Suppressor macrophage (primary cell): ENCODE measurements at regions not wholly inside any gene's neighbourhood (a gene's known extent, or its start where the extent isn't known, plus 50 kb on each side); places are given as distances from the start of the nearest gene placed in this dataset.
"Not testable (repeated sequence)": the region's sequence is repeated elsewhere in the genome, so short reads cannot be mapped to it uniquely, and the experiment has no call there.

Experiments used
- DNase-seq, 4 experiments: peaks; one replicate each; pipeline ENCODE4 v3.0.0-alpha.2; 2020 to 2022

DNA sequence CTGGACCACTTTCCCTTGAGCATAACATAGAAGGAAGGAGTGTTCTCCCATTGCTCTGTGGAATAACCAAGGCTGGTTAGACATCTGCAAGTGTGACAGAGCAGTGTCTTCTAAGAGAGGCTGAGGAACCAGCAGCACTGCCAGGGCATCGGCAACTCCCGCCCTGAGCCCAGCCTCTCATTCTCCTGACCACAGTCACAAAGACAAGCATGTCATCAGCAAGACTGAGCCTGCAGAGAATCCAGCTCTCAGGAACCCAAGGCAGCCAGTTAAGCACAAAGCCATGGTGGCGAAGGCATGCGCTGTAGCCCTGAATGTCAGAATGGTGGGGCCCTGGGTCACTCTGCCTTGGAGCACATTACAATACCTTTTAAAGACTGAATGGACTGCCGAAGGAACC, 253.9 kb downstream of the AGTPBP1 start:
- DNase-seq: no peak

DNA sequence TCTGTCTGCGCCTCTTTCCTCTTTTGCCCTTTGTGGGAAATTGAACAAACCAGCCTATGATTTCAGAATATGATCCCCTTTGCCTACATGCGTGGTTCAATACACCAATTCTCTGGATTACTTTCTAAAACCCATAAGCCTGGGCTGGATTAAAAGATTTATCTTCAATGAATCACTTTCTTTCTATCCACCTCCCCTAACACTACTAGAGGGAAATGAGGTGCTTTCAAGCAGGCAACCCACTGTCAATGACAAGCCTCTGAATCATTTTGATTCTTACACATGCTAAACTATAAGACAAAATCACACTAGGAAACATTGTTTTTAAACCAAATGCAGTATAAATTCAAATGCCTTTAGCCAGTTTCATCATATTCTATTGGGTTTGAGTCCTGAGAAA, 257.5 kb downstream of the AGTPBP1 start:
- DNase-seq: no peak

DNA sequence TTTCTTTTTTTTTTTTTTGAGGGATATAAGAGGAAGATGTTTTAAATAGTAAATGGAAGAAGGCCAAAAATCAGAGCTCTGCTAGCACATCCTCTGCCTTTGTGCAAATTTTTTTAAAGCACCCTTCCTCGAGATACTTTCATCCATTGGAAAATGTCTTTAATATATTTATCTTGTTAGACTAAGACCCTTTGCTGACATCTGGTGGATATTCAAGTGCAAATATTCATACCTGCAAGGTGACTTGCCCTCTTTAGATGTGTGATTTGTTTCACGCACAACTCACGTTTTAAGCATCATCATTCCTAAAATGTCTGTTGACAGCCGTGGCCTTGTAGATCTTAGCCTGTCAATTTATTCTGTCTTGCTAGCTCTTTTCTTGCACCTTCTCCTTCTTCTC, 258.5 kb downstream of the AGTPBP1 start:
- DNase-seq: no peak

DNA sequence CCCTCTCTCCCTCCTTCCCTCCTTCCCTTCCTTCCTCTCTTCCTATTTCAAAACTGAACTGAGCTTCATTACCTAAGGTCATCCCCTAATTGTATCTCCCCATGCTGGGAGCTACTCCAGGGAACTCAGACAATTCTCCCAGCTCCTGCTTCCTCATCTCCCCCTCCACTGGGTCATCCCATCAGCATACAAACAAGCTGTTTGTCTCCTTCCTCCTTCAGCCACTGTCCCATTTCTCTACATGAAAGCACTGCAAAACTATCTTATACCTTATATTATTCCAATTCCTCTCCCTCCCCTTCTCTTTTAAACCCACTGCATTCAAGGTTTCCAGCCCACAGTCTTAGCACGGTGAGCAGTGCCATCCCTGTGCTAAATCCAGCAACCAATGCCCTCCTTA, 262.4 kb downstream of the AGTPBP1 start:
- peak in 2 of 4 experiments; percentile 8 to 14 for DNase-seq

DNA sequence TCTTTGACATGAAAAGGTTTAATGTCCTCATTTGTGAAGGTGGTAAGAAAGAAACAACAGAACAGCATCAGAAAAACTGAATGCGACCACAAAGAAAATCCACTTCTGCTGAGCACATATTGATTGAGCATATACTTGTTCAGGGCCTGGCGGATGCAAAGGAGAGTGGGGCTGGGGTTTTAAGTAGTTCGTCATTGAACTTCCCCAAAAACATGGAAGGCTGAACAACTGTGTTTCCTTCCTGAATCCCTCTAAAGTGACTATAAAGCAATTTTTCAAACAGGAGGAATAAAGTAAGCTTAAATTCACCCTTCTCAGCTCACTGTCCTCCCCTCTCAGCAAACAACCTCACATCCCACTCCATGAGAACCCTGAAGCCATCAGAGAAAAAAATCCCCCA, 262.9 kb downstream of the AGTPBP1 start:
- DNase-seq: peak; percentile 23 to 61 (median 46)

DNA sequence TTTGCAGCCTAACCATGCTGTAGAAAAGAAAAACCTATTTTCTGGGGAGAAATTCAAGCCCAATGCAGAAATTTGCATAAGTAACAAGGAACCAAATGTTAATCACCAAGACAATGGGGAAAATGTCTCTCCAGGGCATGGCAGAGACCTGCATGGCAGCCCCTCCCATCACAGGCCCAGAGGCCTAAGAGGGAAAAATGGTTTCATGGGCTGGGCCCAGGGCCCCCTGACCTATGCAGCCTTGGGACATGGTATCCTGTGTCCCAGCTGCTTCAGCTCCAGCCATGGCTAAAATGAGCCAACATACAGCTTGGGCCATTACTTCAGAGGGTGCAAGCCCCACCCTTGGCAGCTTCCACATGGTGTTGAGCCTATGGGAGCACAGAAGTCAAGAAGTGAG, 266.9 kb downstream of the AGTPBP1 start:
- not testable (repeated sequence) for DNase-seq

DNA sequence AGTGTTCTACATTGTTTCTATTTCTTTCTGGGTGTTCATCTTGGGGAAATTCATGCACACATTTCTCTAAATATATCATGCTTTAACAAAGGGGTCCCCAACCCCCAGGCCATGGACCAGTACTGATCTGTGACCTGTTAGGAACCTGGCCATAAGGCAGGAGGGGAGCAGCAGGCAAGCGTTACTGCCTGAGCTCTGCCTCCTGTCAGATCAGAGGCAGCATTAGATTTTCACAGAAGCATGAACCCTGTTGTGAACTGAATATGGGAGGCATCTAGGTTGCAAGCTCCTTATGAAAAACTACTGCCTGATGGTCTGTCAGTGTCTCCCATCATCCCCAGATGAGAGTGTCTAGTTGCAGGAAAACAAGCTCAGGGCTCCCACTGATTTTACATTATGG, 270.0 kb downstream of the AGTPBP1 start:
- no peak for DNase-seq

DNA sequence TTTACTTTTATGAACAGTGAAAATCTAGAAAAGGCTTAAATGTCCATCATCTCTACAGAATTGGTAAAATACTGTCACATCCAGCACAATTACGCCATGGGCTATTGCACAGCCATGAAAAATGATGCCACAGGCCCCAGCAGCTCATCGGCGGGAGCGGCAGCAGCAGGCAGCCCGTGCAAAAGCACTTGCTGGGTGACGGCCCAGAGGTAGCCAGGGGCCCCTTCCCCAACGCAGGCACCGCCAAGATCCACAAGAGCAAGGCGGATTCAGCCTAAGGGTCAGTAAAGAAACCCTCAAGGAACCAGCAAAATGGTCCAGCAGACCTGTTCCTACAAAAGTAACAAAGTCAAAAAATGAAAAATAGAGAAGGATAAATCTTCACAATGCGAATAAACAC, 272.7 kb downstream of the AGTPBP1 start:
- DNase-seq: no peak

DNA sequence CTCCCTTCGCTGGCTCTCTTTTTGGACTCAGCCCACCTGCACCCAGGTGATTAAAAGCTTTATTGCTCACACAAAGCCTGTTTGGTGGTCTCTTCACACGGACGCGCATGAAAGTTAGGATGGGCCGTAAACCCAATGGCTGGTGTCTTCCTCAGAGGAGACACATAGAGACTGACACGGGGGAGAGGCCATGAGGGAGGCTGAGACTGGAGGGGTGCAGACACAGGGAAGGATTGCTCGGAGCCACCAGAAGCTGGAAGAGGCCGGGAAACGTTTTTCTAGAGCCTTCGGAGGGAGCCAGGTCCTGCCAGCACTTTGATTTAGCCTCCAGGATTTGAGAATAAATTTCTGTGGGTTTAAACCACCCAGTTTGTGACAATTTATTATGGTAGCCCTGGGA, 274.9 kb downstream of the AGTPBP1 start:
- no peak for DNase-seq

DNA sequence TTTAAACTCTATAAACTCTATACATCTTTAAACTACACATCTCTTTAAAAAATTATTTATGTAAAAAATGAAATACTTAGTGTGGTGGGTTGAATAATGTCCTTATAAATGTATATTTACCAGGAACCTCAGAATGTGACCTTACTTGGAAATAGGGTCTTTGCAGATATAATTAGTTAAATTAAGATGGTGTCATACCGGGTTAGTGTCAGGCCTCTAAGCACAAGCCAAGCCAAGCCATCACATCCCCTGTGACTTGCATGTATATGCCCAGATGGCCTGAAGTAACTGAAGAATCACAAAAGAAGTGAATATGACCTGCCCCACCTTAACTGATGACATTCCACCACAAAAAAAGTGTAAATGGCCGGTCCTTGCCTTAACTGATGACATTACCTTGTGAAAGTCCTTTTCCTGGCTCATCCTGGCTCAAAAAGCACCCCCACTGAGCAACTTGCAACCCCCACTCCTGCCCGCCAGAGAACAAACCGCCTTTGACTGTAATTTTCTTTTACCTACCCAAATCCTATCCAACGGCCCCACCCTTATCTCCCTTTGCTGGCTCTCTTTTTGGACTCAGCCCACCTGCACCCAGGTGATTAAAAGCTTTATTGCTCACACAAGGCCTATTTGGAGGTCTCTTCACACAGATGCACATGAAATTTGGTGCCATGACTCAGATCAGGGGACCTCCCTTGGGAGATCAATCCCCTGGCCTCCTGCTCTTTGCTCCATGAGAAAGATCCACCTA, 283.5 kb downstream of the AGTPBP1 start:
- DNase-seq: not testable (repeated sequence)

DNA sequence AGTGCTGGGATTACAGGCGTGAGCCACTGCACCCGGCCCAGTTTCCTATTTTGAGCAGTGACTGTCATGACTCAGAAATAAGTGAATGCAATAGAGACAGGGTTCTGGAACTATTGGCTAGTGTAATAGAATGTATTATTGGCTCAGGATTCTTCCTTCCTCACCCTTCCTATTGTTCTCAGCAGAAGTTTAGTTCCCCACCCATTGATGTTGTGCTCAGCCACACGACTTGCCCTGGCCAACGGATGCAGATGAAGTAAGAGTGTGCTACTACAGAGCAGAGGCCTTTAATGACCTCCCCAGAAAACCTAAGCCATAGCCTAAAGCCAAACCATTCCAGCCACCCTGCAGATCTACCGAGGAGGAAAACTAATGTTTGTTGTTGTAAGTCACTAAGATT, 287.9 kb downstream of the AGTPBP1 start:
- DNase-seq: no peak

DNA sequence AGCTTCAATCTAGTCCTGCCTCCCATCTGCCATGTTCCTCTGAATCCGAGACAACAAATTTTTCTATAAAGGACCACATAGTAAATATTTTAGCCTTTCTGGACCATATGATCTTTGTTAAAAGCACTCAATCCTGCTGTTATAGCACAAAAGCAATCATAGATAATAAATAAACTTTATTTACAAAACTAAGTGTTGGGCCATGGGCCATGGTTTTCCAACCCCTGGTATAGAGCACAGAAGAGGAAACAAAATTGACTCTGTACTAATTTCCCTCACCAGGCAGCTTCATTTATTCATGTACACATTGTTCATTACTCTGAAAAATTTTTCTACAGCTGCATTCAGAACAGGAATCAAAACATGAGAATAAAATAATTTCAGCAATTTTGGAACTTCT, 288.9 kb downstream of the AGTPBP1 start:
- no peak for DNase-seq

DNA sequence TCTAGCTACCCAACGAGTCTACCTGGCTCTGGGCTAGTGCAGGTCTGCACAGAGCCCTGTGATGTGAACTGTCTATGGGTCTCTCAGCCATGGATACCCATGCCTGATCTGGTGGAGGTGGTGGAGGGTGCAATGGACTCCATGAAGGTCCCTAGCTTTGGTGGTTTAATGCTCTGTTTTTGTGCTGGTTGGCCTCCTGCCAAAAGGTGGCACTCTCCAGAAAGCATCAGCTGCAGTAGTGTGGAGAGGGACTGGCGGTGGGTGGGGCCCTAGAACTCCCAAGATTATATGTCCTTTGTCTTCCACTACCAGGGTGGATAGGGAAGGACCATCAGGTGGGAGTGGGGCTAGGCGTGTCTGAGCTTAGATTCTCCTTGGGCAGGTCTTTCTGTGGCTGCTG, 290.1 kb downstream of the AGTPBP1 start:
- no peak for DNase-seq

DNA sequence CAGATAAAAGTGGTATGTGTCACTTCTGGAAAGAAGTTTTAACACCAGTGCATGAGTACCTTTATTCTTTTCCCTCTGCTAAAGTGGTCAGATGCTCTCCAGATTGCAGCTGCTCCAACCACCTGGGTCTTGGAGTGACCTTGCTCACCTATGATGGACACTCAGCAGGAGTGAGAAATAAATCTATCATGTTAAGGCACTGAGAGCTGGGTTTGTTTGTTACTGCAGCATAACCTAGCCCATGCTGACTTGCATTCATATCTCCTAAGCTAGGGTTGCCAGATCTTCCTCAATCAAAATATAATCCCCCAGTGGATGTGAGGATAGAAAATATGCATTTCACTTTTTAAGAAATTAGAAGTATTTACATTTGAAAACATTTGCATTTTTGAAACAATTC, 295.9 kb downstream of the AGTPBP1 start:
- DNase-seq: no peak

DNA sequence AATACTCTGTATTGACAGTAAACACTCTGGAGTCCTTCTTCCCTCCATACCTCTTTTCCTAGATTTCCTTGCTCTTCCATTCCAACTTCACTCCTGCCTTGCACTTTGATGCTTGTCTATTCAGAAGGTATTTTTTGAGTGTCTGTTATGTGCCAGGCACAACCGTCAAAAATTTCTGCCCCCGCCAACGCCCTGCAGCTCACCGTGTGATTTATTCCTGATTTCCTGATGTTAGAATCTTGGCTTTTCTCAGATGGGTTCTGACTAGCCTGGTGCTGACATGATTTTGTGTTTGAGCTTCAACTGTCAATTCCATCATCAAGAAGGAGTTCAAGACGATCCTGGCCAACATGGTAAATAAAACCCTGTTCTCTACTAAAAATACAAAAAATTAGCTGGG, 297.5 kb downstream of the AGTPBP1 start:
- DNase-seq: no peak

DNA sequence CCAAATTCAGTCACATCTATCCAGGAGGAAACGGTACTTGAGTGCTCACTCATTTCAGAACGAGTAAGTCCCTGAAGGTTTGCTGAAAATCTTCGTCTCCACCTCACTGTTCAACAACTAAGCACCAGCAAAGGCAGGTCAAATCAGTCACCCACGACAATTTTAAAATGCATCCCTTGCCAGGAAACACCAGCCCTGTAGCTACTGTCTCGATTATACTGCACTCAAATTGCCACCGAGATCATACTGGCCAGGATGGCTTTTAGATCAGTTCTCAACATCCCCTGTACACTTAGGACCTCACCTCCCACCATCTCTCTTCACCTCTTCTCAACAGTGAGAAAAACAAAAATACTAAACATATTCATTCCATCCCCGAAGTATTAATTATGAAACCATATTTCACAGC, 298.6 kb downstream of the AGTPBP1 start:
- DNase-seq: no peak

DNA sequence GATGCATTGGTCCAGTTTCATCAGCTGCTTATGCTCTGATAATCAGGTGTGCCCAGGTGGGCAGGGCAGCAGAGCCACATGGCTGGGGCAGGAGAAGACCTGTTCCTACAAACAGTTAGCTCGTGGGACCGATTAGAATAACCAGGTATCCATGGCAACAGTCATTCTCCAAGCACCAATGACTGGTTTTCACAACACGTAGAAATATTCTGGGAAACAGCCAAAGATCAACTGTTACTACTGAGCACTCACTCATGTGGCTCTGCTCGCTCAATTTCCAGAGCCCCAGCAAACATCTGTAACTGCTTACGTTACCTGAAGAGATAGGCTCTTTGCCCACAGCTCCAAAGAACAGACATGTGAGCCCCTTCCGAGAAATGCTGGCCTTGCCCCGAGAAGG, 302.0 kb downstream of the AGTPBP1 start:
- no peak for DNase-seq

DNA sequence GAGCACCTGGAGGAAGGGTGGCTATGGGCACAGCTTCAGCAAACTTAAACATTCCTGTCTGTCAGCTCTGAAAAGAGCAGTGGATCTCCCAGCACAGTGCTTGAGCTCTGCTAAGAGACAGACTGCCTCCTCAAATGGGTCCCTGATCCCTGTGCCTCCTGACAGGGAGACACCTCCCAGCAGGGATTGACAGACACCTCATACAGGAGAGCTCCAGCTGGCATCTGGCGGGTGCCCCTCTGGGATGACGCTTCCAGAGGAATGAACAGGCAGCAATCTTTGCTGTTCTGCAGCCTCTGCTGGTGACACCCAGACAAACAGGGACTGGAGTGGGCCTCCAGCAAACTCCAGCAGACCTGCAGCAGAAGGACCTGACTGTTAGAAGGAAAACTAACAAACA, 307.8 kb downstream of the AGTPBP1 start:
- DNase-seq: not testable (repeated sequence)

DNA sequence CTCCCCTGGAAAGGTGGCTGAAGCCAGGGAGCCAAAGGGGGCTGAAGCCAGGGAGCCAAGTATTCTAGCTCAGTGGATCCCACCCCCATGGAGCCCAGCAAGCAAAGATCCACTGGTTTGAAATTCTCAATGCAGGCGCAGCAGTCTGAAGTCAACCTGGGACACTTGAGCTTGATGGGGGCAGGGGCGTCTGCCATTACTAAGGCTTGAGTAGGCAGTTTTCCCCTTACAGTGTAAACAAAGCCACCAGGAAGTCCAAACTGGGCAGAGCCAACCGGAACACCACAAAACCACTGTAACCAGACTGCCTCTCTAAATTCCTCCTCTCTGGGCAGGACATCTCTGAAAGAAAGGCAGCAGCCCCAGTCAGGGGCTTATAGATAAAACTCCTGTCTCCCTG, 308.2 kb downstream of the AGTPBP1 start:
- DNase-seq: not testable (repeated sequence)

DNA sequence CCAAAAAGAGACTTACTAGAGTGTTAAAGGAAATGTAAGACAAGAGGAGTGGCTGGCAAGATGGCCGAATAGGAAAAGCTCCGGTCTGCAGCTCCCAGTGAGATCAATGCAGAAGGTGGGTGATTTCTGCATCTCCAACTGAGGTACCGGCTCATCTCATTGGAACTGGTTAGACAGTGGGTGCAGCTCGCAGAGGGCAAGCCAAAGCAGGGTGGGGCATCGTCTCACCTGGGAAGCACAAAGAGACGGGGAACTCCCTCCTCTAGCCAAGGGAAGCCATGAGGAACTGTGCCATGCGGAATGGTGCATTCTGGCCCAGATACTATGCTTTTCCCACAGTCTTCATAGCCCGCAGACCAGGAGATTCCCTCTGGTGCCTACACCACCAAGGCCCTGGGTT, 308.7 kb downstream of the AGTPBP1 start:
- DNase-seq: no peak

DNA sequence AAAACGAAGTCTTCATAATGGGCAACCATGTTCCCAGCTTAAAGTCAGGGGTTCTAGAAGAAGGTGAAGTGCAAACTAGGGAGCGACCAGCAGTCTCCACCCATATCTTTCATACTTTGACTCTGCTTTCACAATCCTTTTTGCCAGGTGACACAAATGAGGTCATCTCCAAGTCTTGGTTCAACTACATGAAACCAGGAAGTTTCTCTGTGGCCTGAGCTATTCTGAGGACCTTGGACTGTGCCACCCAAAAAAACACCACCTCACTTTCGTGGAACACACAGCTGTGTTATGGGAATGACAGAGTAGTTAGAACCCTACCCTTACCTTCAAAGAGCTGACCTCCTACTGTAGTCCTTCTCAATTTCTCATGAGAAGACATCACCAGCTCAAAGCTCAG, 309.2 kb downstream of the AGTPBP1 start:
- DNase-seq: peak in 3 of 4 experiments; percentile 13 to 34 (median 28)

DNA sequence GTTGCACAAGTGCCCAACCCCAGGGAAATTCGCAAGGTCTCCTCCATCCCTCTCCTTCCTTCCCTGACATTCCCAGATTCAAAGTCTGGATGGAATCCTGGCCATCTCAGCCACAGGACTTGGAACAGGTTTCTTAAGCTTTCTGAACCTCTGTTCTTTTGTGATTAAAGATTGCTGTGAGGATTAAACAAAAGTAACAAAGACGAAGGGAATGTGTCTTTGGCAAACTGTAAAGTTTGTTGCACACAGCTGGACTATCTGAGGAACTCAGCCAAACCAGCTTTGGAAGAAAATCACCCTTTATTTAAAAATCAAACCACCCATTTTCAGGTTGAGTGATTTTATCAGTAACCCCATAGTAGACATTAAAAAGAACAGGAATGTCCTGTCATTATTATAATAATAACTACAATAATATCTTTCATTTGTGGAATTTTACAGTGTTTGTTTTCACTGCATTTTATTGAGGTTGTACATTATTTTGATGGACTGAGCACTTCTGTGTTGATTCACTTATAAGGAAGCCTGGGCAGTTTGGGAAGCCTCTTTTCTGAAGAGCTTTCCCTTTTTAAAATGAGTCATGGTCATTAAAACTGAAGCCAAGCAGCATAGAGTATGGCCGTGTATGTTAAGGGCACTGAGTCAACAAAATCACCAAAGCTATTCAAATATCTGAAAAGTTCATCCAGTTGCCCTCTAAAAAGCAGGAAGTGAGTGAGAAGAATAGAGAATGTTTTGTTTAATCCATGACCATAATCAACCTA, 310.2 kb downstream of the AGTPBP1 start:
- peak in 3 of 4 experiments; percentile 5 to 50 (median 37) for DNase-seq

DNA sequence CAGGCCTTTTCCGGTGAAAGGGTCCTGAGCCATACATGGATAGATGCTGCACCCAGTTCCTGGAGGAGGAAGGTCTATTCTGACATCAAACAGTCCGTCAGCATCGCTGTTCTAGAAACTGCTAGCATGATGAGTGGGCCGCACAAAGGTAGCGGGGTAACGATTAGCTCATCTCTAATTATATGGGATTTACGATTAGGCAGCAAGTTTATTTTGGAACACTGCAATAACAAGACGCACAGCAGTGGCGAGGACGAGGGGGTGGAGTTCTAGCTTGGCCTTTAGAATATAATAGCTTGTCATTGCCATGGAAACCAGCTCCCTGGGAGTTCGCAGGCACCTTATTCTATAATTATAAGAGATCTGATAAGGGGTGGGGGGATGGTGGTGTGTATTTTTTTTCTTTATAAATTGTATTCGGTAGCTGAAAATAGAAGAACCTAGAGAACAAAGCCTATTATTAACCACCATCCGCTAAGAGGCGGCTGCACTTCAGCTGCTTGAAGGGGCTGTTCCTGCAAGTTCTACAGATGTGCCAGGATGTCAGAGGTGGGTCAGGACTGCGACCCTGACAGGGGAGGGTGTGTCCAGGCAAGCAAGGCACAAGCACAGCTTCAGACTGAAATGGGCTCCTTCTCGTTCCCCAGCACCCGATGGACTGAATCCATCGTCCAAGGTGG, 311.0 kb downstream of the AGTPBP1 start:
- DNase-seq: no peak

DNA sequence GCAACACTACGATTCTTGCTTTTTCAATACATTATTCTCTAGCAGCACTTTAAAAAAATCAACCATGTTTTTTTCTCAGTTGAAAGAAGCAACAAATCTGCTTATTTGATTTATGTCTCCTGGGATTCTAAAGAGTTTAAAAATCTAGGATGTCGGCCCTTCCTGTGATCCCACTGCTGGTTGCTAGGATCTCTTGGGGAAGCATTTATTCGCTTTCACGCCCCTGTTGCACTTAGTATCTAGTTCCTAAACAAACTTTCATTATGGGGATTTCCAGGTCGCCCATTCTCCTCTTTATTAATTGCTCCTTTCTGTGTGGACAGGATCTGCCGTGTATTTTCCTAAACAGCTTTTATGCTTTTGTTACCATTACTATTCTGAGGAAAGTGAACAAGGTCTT, 313.5 kb downstream of the AGTPBP1 start:
- no peak for DNase-seq
